Left renal pelvis (tissue), 4 donors: ENCODE measurements at regions not wholly inside any gene's neighbourhood (a gene's known extent, or its start where the extent isn't known, plus 50 kb on each side); places are given as distances from the start of the nearest gene placed in this dataset.

Experiments used
- DNase-seq, 4 donors: peaks; one replicate each; pipeline ENCODE4 v3.0.0-alpha.2; 2013; ENCODE audit warnings: low read depth in 4 of 4, low spot score in 3 of 4

- DNase-seq = no peak
Measured at GRCh38 chr16:86681031-86681756, 102.8 kb downstream of the FOXL1 start.

GRCh38 chr16:86681757-86682106 is 103.4 kb downstream of the FOXL1 start:
- no peak for DNase-seq

GRCh38 chr16:86682219-86682904 is 104.0 kb downstream of the FOXL1 start:
- no peak for DNase-seq

GRCh38 chr16:86683441-86684194 is 105.3 kb downstream of the FOXL1 start:
- no peak for DNase-seq

GRCh38 chr16:86685076-86685475 is 106.7 kb downstream of the FOXL1 start:
- no peak for DNase-seq

- DNase-seq = no peak
Measured at GRCh38 chr16:86690970-86691369, 112.6 kb downstream of the FOXL1 start.

GRCh38 chr16:86692426-86692825 is 114.1 kb downstream of the FOXL1 start:
- no peak for DNase-seq

GRCh38 chr16:86693033-86693432 is 114.7 kb downstream of the FOXL1 start:
- no peak for DNase-seq

GRCh38 chr16:86697715-86698114 is 119.4 kb downstream of the FOXL1 start:
- no peak for DNase-seq

- no peak for DNase-seq
Measured at GRCh38 chr16:86700046-86700945, 121.9 kb downstream of the FOXL1 start.

GRCh38 chr16:86701286-86701975 is 123.1 kb downstream of the FOXL1 start:
- DNase-seq = no peak

GRCh38 chr16:86702824-86703588 is 124.7 kb downstream of the FOXL1 start:
- no peak for DNase-seq

- DNase-seq = no peak
Measured at GRCh38 chr16:86704516-86704915, 126.2 kb downstream of the FOXL1 start.

GRCh38 chr16:86706726-86707125 is 128.4 kb downstream of the FOXL1 start:
- no peak for DNase-seq

GRCh38 chr16:86707171-86707570 is 128.8 kb downstream of the FOXL1 start:
- DNase-seq = no peak

GRCh38 chr16:86707581-86707980 is 129.2 kb downstream of the FOXL1 start:
- no peak for DNase-seq

- DNase-seq = no peak
Measured at GRCh38 chr16:86708431-86708830, 130.1 kb downstream of the FOXL1 start.

GRCh38 chr16:86709103-86709502 is 130.8 kb downstream of the FOXL1 start:
- DNase-seq = no peak

GRCh38 chr16:86709902-86710601 is 131.7 kb downstream of the FOXL1 start:
- no peak for DNase-seq
